NB4 (cell line): ENCODE measurements at regions not wholly inside any gene's neighbourhood (a gene's known extent, or its start where the extent isn't known, plus 50 kb on each side); places are given as distances from the start of the nearest gene placed in this dataset.
"Not testable (repeated sequence)": the region's sequence is repeated elsewhere in the genome, so short reads cannot be mapped to it uniquely, and the experiment has no call there.

Experiments used
- DNase-seq: peaks from one replicate; pipeline ENCODE4 v3.0.0; 2010; ENCODE audit warnings: low read depth
- H3K4me3 ChIP-seq: one replicate; pipeline ENCODE4 v1.5.1; 2011; ENCODE audit warnings: mild to moderate bottlenecking, low read depth, low read length, moderate library complexity
- CTCF ChIP-seq: IDR thresholded peaks from one replicate; pipeline ENCODE4 v1.5.1; 2012; ENCODE audit warnings: low read depth, low read length
- MAX ChIP-seq: IDR thresholded peaks from 2 replicates; pipeline ENCODE4 v1.6.1; 2011; ENCODE audit warnings: low read depth, low read length
- MYC ChIP-seq: IDR thresholded peaks from 2 replicates; pipeline ENCODE4 v1.6.1; 2011; ENCODE audit warnings: low read depth, low read length
- POLR2A ChIP-seq: IDR thresholded peaks from 2 replicates; pipeline ENCODE4 v1.6.1; 2011; ENCODE audit warnings: mild to moderate bottlenecking; ENCODE audit not compliant: insufficient read length; ENCODE audit errors: extremely low read depth

- DNase-seq = peak; percentile 60
- peak; percentile 47; the same call in 1 of the 2 replicates for TF ChIP-seq MYC
- TF ChIP-seq POLR2A = no peak
- TF ChIP-seq CTCF = peak; percentile 12
- TF ChIP-seq MAX = peak; percentile 79
- H3K4me3 ChIP-seq = no peak overlapping the region
Observed at GRCh38 chr19:29887442-29887855, 54.6 kb upstream of the URI1 start.

GRCh38 chr19:29888047-29888446, 54.0 kb upstream of the URI1 start:
- DNase-seq, H3K4me3 ChIP-seq: not testable (repeated sequence)

- H3K4me3 ChIP-seq = no peak overlapping the region
- TF ChIP-seq POLR2A (no peak), CTCF (no peak), MAX (no peak), MYC (no peak)
- DNase-seq = no peak
Observed at GRCh38 chr19:29889702-29890101, 52.3 kb upstream of the URI1 start.

GRCh38 chr19:29890392-29890791, 51.6 kb upstream of the URI1 start:
- no peak overlapping the region for H3K4me3 ChIP-seq
- no peak for DNase-seq
- TF ChIP-seq CTCF (no peak), POLR2A (no peak), MYC (no peak), MAX (no peak)
